OCI-LY7 (cell line): ENCODE measurements at regions not wholly inside any gene's neighbourhood (a gene's known extent, or its start where the extent isn't known, plus 50 kb on each side); places are given as distances from the start of the nearest gene placed in this dataset.

ENCODE experiments used
- EZH2phosphoT487 ChIP-seq: fragments of 200-600 bp; sonication (generic); IDR thresholded peaks from 2 replicates; pipeline ENCODE4 v1.6.1; 2018; ENCODE audit warnings: low read depth, borderline replicate concordance, mild to moderate bottlenecking, mixed run types, antibody characterized with exemption, low read length, moderate library complexity, mixed read lengths
- TF ChIP-seq, protein P1 (sequence below): fragments of 200-600 bp; sonication (generic); conservative IDR thresholded peaks from 2 replicates; pipeline ENCODE4 v1.5.1; 2014; ENCODE audit warnings: mild to moderate bottlenecking, antibody characterized with exemption, low read length, moderate library complexity, mixed read lengths

GRCh38 chr5:42956551-42956950 is 83.6 kb downstream of the ANXA2R start:
- TF ChIP-seq, protein P1, sequence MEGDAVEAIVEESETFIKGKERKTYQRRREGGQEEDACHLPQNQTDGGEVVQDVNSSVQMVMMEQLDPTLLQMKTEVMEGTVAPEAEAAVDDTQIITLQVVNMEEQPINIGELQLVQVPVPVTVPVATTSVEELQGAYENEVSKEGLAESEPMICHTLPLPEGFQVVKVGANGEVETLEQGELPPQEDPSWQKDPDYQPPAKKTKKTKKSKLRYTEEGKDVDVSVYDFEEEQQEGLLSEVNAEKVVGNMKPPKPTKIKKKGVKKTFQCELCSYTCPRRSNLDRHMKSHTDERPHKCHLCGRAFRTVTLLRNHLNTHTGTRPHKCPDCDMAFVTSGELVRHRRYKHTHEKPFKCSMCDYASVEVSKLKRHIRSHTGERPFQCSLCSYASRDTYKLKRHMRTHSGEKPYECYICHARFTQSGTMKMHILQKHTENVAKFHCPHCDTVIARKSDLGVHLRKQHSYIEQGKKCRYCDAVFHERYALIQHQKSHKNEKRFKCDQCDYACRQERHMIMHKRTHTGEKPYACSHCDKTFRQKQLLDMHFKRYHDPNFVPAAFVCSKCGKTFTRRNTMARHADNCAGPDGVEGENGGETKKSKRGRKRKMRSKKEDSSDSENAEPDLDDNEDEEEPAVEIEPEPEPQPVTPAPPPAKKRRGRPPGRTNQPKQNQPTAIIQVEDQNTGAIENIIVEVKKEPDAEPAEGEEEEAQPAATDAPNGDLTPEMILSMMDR = no peak
- no peak for TF ChIP-seq EZH2phosphoT487
